ENCODE measurements at regions not wholly inside any gene's neighbourhood (a gene's known extent, or its start where the extent isn't known, plus 50 kb on each side); places are given as distances from the start of the nearest gene placed in this dataset.

DNA sequence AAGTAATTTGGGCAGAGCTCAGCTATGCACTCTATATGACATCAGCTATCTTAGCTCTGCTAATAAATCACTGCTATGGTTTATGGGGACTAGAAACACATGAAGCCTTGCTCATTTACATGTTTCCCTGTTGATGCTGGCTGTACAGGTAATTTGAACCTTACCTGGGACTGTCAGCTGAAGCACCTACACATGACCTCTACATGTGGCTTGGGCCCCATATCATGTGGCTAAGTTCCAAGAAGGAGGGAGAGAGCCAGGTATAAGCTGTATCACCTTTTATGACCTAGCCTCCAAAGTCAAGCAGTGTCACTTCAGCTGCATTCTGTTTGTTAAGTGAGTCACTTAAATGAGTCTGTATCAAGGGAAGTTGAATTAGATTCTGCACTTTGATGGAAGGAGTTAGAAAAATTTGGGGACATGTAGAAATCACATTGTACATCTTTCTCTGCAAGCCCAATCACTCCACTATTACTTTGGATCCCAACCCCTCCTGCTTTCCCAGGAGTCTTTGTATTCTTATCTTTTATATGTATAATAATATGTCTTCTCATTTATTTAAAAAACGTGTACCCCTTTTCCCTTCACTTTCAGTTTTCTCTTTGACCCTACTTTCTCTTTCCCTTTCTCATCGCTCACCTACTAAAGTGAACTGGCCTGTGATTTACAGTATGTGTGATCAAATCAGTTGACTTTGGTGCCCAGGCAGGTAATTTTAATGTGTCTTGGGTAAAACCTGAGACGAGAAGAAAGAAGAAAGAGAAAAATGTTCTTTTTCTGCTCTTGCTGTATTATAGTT, 53.4 kb upstream of the PRKACB start:
- POLR2A ChIA-PET, result no interaction called here

More for the DNA sequence above, 53.4 kb upstream of the PRKACB start:
- Histone ChIP-seq H3K27me3 (ENCODE audit: control insufficient read depth in 2 of 2, insufficient read depth in 2 of 2, low read length in 2 of 2) (no peaks in the 10 kb centered on the region), H3K27ac (ENCODE audit: insufficient read depth, low read depth, low read length) (no peak overlapping the region), H3K4me1 (ENCODE audit: control insufficient read depth, extremely low read depth, insufficient read depth, low read length) (peaks cover 8% of the 10 kb centered on the region), H3K4me3 (replicated peaks in 1 of 3; ENCODE audit: insufficient read depth in 1 of 3, low read depth in 1 of 3, low read length in 3 of 3) (no peak overlapping the region), H3K36me3 (ENCODE audit: control insufficient read depth in 2 of 2, extremely low read depth in 1 of 2, insufficient read depth in 2 of 2, low read length in 2 of 2) (no peaks in the 10 kb centered on the region), H3K9ac (replicated peaks; ENCODE audit: extremely low read depth, insufficient read depth, low read length) (no peak overlapping the region), H4K20me1 (replicated peaks; ENCODE audit: control insufficient read depth, extremely low read depth, insufficient read depth, low read length) (no peaks in the 10 kb centered on the region), H2AFZ (ENCODE audit: low read depth, low read length) (no peak overlapping the region), H3K9me1 (replicated peaks; ENCODE audit: control insufficient read depth, extremely low read depth, insufficient read depth, low read length) (no peaks in the 10 kb centered on the region), H3K4me2 (ENCODE audit: insufficient read depth, low read length) (no peak overlapping the region), H3K9me3 (replicated peaks; ENCODE audit: control insufficient read depth, insufficient read depth, low read length) (no peaks in the 10 kb centered on the region), H3K79me2 (ENCODE audit: control insufficient read depth, insufficient read depth, low read length) (no peaks in the 10 kb centered on the region)
- no peak for DNase-seq (ENCODE audit: low read depth, low spot score)
- dilution Hi-C loops (cut with MboI; ENCODE audit: extremely low pct_ligation_motif_present, low sequenced_read_pairs) (no loop called here), intact Hi-C loops (cut with micrococcal nuclease) (no loop called here)
- CTCF ChIA-PET, result interaction anchor here (1.3 to 1.9 kb wide), 4 partner anchors 9 to 159 kb away, joined by 4 to 9 read pairs (median 4); no protein-coding TSS in a partner anchor
- BruUV-seq (replicated peaks), result no TSS peak
- TF ChIP-seq POLR2AphosphoS5 (IDR thresholded peaks at IDR 0.05; ENCODE audit: insufficient read depth, low read depth, low read length) (no peak), MYC (IDR thresholded peaks at IDR 0.05; ENCODE audit: low read depth, low read length) (no peak), JUN (IDR thresholded peaks at IDR 0.05; ENCODE audit: borderline replicate concordance, insufficient read depth, insufficient read length, low read depth) (no peak), MAX (IDR thresholded peaks at IDR 0.05; ENCODE audit: insufficient read depth, insufficient read length) (no peak), FOS (IDR thresholded peaks at IDR 0.05; ENCODE audit: borderline replicate concordance, insufficient read depth, low read length) (no peak), GATA2 (IDR thresholded peaks at IDR 0.05; ENCODE audit: insufficient read depth, insufficient read length, low read depth, low read length) (no peak), POLR2A (IDR thresholded peaks at IDR 0.05; ENCODE audit: low read depth, low read length) (no peak), EZH2 (IDR thresholded peaks at IDR 0.05; ENCODE audit: borderline replicate concordance, low read depth, low read length, severe bottlenecking) (no peak)
- TF ChIP-seq, protein P1, sequence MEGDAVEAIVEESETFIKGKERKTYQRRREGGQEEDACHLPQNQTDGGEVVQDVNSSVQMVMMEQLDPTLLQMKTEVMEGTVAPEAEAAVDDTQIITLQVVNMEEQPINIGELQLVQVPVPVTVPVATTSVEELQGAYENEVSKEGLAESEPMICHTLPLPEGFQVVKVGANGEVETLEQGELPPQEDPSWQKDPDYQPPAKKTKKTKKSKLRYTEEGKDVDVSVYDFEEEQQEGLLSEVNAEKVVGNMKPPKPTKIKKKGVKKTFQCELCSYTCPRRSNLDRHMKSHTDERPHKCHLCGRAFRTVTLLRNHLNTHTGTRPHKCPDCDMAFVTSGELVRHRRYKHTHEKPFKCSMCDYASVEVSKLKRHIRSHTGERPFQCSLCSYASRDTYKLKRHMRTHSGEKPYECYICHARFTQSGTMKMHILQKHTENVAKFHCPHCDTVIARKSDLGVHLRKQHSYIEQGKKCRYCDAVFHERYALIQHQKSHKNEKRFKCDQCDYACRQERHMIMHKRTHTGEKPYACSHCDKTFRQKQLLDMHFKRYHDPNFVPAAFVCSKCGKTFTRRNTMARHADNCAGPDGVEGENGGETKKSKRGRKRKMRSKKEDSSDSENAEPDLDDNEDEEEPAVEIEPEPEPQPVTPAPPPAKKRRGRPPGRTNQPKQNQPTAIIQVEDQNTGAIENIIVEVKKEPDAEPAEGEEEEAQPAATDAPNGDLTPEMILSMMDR (IDR thresholded peaks at IDR 0.05; ENCODE audit: extremely low read depth in 1 of 2, insufficient read depth in 1 of 2, low read depth in 1 of 2, low read length in 2 of 2), result no peak
- FAIRE-seq, result no peak

All from endothelial cell of umbilical vein (primary cell).